WERI-Rb-1 (cell line): ENCODE measurements at regions not wholly inside any gene's neighbourhood (a gene's known extent, or its start where the extent isn't known, plus 50 kb on each side); places are given as distances from the start of the nearest gene placed in this dataset.

Experiments used
- DNase-seq: peaks from one replicate; pipeline ENCODE4 v3.0.0-alpha.2; 2020
- H3K27ac ChIP-seq: fragments of 250-450 bp; sonication (Bioruptor Pico); 2 replicates; pipeline ENCODE4 v1.5.1; 2020; ENCODE audit warnings: mild to moderate bottlenecking, moderate library complexity
- H3K27me3 ChIP-seq: fragments of 250-450 bp; sonication (Bioruptor Pico); 2 replicates; pipeline ENCODE4 v1.5.1; 2021; ENCODE audit warnings: mild to moderate bottlenecking, low read depth, moderate library complexity; ENCODE audit not compliant: insufficient read depth, severe bottlenecking
- H3K36me3 ChIP-seq: fragments of 250-450 bp; sonication (Bioruptor Pico); 2 replicates; pipeline ENCODE4 v1.5.1; 2020; ENCODE audit warnings: mild to moderate bottlenecking, moderate library complexity
- H3K4me3 ChIP-seq: 2 replicates; pipeline ENCODE4 v1.5.1; 2011; ENCODE audit warnings: low read depth, mild to moderate bottlenecking, control low read depth, low read length
- H3K9me3 ChIP-seq: fragments of 250-450 bp; sonication (Bioruptor Pico); 2 replicates; pipeline ENCODE4 v1.5.1; 2021; ENCODE audit warnings: mild to moderate bottlenecking, moderate library complexity; ENCODE audit not compliant: severe bottlenecking
- TF ChIP-seq, protein P1 (sequence below): IDR thresholded peaks from 2 replicates; pipeline ENCODE4 v1.5.1; 2011; ENCODE audit warnings: low read depth, mild to moderate bottlenecking, control low read depth, inconsistent platforms, low read length

DNA sequence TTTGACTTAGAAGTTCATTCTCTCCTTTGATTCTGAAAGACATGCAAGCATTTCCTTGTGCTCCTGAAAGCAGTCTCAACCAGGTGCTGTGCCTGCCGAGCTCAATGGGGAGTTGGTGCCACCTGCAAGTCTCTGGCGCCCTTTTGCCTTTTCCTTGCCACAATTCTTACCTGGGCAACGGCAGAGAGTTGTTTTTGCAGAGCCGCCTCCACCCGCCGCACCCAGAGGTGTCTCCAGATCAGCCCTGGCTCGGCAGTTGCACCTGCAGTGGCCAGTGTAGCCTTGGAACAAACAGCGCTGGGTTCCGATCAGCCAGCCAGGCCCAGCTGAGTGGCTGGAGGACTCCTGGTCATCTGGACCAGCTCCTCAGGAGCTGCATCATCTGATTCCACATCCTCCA is 262.9 kb downstream of the IRX2 start:
- H3K9me3 ChIP-seq, result peaks cover 3% of the 10 kb centered on the region
- H3K27ac ChIP-seq, result no peak overlapping the region
- peaks cover 35% of the 10 kb centered on the region for H3K27me3 ChIP-seq
- TF ChIP-seq, protein P1, sequence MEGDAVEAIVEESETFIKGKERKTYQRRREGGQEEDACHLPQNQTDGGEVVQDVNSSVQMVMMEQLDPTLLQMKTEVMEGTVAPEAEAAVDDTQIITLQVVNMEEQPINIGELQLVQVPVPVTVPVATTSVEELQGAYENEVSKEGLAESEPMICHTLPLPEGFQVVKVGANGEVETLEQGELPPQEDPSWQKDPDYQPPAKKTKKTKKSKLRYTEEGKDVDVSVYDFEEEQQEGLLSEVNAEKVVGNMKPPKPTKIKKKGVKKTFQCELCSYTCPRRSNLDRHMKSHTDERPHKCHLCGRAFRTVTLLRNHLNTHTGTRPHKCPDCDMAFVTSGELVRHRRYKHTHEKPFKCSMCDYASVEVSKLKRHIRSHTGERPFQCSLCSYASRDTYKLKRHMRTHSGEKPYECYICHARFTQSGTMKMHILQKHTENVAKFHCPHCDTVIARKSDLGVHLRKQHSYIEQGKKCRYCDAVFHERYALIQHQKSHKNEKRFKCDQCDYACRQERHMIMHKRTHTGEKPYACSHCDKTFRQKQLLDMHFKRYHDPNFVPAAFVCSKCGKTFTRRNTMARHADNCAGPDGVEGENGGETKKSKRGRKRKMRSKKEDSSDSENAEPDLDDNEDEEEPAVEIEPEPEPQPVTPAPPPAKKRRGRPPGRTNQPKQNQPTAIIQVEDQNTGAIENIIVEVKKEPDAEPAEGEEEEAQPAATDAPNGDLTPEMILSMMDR, result no peak
- DNase-seq, result no peak
- H3K4me3 ChIP-seq, result no peak overlapping the region
- no peaks in the 10 kb centered on the region for H3K36me3 ChIP-seq

DNA sequence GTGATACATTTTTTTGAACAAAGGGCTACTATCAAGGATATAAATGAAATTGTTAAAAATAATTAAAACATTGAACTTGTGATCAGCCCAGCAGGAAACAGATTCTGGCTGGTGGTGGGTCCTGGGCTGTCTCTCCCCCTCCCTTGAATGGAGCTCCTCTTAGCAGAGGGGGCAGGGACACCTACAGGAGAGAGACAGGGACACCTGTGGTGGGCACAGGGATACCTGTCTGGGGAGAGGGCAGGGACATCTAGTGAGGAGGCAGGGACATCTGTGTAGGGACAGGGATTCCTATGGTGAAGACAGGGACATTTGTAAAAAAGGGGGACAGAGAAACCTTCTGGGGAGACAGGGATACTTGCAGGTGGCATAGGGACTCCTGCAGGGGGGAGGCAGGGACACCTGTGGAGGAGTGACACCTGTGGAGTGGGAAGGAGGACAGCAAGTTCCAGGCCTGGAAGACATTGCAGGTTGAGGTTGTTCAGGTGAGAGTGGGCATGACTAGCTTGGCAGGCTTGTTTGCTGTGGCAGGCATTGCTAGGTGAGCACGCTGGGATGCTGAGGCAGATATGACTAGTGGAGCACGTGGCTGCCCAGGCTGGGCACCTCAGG is 264.2 kb downstream of the IRX2 start:
- peaks cover 13% of the 10 kb centered on the region for H3K9me3 ChIP-seq
- peaks cover 22% of the 10 kb centered on the region for H3K27me3 ChIP-seq
- no peaks in the 10 kb centered on the region for H3K36me3 ChIP-seq
- H3K4me3 ChIP-seq, result no peak overlapping the region
- H3K27ac ChIP-seq, result no peak overlapping the region
- TF ChIP-seq, protein P1, result no peak
- no peak for DNase-seq

DNA sequence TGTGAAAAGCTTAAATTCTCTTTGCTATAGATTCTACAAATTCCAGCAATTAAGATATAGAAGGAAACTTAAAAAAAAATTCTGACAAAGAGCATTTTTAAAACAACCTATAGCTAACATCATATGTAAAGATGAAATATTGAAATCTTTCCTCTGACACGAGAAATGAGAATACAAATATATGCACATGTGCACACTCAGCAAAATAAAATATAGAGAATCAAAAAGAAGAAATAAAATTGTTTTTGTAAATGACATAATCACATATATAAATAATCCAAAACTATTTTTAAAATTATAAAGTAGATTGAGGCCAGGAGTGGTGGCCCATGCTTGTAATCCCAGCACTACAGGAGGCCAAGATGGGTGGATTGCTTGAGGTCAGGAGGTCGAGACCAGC is 265.1 kb downstream of the IRX2 start:
- H3K27me3 ChIP-seq, result peaks cover 26% of the 10 kb centered on the region
- no peak overlapping the region for H3K4me3 ChIP-seq
- no peak for DNase-seq
- TF ChIP-seq, protein P1, result no peak
- peaks cover 17% of the 10 kb centered on the region for H3K9me3 ChIP-seq
- no peaks in the 10 kb centered on the region for H3K36me3 ChIP-seq
- no peak overlapping the region for H3K27ac ChIP-seq

DNA sequence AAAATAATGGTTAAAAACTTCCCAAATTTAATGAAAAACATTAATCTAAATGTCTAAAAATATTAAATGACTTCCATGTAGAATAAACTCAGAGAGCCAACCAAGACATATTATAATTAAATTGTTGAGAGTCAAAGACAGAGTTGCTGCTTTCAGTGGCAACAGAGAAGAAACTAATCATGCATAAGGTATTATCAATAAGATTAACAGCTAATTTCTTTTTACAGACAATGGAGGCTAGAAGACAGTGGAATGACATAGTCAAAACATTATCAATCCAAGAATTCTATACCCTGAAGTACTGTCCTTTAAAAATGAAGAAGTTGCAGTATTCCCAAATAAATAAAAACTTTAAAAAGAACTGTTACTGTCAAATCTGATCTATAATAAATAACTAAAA is 268.7 kb downstream of the IRX2 start:
- peaks cover 26% of the 10 kb centered on the region for H3K9me3 ChIP-seq
- DNase-seq, result no peak
- H3K27ac ChIP-seq, result no peak overlapping the region
- no peak overlapping the region for H3K4me3 ChIP-seq
- TF ChIP-seq, protein P1, result no peak
- peaks cover 46% of the 10 kb centered on the region for H3K27me3 ChIP-seq
- H3K36me3 ChIP-seq, result no peaks in the 10 kb centered on the region

DNA sequence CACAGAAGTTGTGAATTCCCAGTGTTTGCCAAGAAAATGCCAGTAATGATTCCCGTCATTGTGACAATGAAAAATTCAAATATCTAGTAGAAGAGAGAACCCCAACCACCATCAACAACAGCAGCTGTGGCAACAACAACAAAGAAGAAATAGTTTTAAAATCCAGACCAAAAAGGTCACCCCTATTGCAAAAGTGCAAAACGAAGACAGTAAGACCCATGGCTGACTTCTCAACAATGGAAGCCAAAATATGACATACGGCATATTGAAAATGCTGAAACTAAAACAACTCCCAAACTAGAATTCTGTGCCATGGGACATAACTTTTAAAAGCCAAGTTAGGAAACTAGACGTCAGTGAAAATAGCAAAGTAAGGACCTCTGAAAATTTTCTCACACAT is 270.6 kb downstream of the IRX2 start:
- TF ChIP-seq, protein P1, result no peak
- Histone ChIP-seq H3K4me3 (no peak overlapping the region), H3K27ac (no peak overlapping the region), H3K27me3 (peaks cover 57% of the 10 kb centered on the region), H3K36me3 (no peaks in the 10 kb centered on the region), H3K9me3 (peaks cover 26% of the 10 kb centered on the region)
- no peak for DNase-seq

DNA sequence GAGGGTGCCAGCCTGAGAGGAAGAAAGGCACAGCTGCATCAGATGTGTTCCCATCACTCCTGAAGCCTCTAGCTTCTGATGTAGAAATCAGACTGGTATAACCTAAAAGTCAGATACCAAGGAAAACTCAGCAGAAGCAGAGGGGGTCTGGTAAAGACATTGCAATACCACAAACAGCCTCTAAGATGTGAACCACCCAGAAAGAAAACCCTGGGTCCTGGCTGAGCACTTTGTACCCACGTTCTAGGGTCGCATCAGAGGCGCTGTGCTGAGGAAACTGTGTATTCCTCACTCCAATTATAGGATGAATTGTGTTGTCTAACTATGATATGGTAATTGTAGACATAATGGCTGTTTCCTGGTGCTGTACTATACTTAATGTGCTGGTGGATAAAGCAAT is 275.6 kb downstream of the IRX2 start:
- no peak overlapping the region for H3K27ac ChIP-seq
- DNase-seq, result no peak
- H3K9me3 ChIP-seq, result peaks cover 12% of the 10 kb centered on the region
- no peak overlapping the region for H3K4me3 ChIP-seq
- H3K36me3 ChIP-seq, result no peaks in the 10 kb centered on the region
- TF ChIP-seq, protein P1, result no peak
- peaks cover 91% of the 10 kb centered on the region for H3K27me3 ChIP-seq
